ENCODE measurements at regions not wholly inside any gene's neighbourhood (a gene's known extent, or its start where the extent isn't known, plus 50 kb on each side); places are given as distances from the start of the nearest gene placed in this dataset.

DNA sequence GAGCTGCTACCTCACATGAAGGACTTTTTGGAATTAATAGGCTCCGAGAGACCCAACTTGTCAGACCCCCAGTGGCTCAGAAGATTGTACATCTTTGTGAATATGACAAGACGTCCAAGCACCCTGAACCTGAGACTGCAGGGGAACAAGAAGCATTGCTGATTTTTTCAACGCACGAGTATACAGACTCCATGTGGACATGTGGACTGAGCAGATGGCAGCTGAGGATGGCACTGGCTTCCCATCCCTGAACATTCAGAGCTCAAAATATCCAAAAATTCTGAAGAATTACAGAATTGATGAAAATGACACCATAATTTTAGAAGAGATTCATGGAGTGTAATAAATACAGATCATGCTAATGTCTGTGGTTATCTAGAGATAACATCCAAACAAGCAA, 254.1 kb downstream of the MZT1 start:
- ATAC-seq: no peak
- intact Hi-C loops (cut with DNase I, micrococcal nuclease): no loop called here
- DNase-seq: no peak

DNA sequence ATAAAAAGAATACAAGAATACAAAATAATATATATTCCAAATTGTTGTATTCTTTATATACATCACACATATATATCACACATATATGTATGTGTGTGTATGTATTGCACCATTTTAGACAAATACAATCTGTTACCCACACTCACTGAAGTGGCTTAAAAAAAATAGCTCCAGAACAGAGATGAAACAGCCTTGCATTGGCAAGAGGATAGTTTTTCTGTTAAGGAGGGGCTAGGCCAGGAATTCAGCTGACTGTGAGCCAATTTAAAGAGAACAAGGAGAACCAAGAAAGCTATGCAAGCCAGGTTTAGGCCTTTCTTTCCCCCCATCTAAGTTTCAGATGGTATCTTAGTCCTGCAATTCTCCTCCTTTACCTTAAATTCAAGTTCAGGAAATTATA, 257.5 kb downstream of the MZT1 start:
- ATAC-seq (no peak), DNase-seq (no peak)
- intact Hi-C loops (cut with DNase I, micrococcal nuclease): no loop called here

DNA sequence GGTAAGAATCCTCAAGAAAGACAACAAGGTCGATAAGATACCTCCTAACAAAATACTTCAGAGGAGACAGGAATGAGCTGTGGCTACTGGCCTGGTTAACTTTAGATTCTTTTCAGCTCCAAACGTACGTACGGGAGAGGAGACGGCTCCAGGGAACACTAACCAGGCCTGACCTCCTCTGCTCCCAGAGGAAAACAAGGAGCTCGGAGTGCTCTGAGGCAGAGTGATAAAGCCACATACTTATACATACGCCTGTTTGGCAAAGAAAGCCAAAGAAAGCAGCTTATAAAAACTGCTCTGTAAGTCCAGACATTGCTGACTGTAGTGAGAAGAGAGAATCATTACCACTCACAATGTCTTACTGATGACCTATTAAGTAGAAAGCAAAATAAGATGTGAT, 263.9 kb downstream of the MZT1 start:
- peak; percentile 50 for ATAC-seq
- no peak for DNase-seq
- intact Hi-C loops (cut with DNase I, micrococcal nuclease): no loop called here

DNA sequence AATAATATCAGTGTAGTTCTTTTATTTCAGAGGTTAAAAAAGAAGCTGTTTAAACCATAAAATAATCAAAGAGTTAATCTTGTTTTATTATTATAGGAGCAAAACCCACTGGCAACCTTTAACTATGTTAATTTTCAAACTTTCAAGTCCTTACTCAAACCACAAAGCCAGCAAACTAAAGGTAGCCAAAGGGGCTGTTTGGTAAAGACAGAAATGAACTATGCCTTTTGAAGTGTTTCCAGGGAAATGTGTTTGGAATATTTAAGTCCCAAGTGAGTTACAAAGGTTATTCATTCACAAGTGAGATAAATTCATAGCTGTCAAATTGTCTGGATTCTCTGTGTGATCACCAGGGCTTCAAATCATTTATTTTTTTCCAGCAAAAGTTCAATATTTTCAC, 264.7 kb downstream of the MZT1 start:
- ATAC-seq (no peak), DNase-seq (no peak)
- intact Hi-C loops (cut with DNase I, micrococcal nuclease): no loop called here

DNA sequence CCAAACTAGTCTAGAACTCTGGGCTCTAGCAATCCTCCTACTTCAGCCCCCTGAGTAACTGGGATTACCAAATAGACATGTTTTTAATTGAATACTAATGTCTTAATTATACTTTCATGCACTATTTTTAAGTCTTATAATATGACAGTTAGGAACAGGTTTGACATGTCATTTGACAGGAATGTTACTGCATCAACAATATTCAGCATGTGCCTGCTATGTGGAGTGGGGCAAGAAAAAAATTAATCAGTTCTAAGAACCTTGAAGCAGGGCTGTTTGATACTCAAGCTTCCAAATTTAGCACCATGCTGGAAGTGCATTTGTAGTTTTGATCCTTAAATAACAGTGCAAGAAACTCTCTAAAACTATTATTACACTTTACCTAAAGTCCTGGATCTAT, 265.3 kb downstream of the MZT1 start:
- intact Hi-C loops (cut with DNase I, micrococcal nuclease): no loop called here
- ATAC-seq (no peak), DNase-seq (no peak)

DNA sequence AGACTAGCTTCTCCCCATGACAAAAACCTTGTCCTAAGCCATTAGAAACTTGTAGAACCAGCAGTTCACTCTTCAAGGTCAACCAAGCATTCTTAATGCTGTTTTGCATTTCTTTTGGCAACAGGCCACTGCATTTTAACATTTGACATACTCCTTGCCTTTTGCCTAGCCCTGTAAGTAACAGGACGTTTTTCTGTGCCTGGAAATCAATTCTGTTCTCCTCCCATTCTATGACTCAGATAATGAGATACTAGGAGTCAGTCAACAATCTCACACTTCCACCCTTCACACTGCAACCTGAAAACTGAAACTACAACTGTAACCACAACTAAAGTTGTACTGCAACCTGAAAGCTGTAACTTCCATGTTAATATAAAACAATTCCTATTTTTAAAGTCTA, 268.7 kb downstream of the MZT1 start:
- intact Hi-C loops (cut with DNase I, micrococcal nuclease): no loop called here
- DNase-seq: no peak
- peak; percentile 52 for ATAC-seq

DNA sequence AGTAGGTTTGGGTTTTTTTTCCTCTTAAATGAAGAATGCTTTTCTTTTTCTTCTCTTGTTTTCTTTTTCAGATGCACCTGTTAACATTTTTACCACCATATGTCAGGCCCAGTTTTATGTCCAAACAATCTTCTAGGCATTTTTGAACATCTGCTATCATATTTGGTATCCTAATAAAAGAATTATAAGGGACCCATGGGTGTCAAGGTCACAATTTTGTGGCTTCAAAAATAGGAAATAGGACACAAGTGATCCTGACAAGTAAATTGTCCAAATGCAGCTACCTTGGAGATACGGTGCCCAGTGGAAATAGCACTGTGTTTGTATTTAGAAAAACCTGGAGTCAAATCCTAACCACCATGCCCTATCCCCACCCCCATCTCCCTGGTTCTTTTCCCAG, 270.3 kb downstream of the MZT1 start:
- intact Hi-C loops (cut with DNase I, micrococcal nuclease): no loop called here
- ATAC-seq (no peak), DNase-seq (no peak)

DNA sequence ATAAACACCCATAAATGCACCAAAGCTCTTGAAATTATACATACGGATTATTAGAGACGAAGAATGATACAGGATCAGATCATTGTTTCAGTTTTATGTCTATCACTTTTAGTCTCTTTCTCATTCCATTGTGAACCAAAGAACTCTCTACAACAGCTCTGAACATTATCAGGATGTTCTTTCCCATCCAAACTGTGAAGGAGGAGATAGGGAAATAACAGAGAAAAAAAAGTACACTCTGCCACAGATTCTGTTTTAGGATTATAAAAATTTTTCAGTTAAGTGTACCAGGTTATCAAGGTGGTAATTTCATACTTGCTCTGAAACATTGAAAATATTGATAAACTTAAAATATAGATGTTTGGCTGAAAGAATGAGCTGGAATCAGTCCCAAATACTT, 270.9 kb downstream of the MZT1 start:
- DNase-seq: no peak
- intact Hi-C loops (cut with DNase I, micrococcal nuclease): no loop called here
- no peak for ATAC-seq

DNA sequence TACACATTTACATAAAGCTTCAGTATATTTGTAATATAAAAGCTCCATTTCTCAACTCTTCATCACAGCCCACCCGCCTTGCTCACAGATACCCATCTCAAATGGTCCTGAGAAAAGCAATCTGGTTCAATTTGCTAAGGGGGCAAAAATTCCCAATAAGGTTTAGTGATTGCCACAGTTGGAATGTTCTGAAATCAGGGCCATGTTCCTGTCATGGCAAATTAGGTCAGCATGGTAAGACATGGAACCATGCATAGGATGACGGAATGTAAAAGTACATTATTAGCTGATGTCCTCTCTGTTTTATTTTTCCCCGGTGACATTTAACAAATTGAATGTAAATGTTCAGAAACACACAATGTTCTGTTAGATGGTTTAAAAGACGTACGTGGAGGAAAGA, 274.3 kb downstream of the MZT1 start:
- no peak for ATAC-seq
- intact Hi-C loops (cut with DNase I, micrococcal nuclease): no loop called here

DNA sequence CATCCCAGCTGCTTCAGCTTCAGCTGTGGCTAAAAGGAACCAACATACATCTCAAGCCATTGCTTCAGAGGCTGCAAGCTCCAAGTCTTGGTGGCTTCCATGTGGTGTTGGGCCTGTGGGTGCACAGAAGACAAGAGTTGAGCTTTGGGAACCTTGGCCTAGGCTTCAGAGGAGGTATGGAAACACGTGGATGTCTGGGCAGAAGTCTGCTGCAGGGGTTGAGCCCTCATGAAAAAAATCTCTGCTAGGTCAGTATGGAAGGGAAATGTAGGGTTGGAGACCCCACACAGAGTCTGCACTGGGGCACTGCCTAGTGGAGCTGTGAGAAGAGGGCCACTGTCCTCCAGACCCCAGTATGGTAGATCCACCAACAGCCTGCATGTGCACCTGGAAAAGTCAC, 279.3 kb downstream of the MZT1 start:
- ATAC-seq (no peak), DNase-seq (no peak)
- intact Hi-C loops (cut with DNase I, micrococcal nuclease): no loop called here

More for the DNA sequence above, 274.3 kb downstream of the MZT1 start:
- no peak for DNase-seq

DNA sequence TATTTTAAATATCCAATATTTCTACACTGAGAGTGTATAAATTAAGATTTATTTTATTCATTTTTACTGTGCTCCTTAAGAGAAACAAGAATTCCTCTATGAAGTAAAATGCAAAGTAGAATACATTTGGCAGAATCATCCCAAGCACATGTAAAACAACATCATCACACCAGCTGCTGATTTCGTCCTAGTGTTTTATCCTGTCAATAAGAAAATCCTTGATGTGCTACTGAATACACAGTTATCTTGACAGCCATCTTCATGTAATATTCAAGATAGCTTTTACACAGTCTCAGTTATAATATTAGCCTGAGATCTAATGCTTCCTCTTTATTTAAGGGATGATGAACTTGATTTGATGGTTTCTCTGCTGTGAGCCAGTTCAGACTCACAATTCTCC, 282.4 kb downstream of the MZT1 start:
- ATAC-seq (no peak), DNase-seq (no peak)
- intact Hi-C loops (cut with DNase I, micrococcal nuclease): no loop called here

DNA sequence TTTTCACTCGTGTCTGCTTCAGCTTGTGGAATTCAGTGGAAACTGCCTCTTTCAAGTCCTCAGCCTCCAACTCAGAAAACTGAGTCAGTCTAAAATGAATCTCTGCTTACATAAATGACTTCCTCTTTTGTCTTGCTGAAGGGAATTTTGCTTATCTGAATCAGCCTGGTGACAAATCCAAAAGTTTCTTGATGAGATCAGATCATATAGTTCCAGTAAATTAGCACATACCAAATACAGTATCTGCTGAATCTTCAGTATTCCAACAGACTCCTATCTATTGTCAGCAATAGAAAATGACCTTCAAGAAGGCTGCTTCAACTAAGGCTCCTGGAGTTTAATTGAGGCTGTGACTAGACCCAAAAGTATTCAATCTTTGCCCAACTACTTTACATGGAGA, 290.0 kb downstream of the MZT1 start:
- ATAC-seq: no peak
- no peak for DNase-seq
- intact Hi-C loops (cut with DNase I, micrococcal nuclease): no loop called here

DNA sequence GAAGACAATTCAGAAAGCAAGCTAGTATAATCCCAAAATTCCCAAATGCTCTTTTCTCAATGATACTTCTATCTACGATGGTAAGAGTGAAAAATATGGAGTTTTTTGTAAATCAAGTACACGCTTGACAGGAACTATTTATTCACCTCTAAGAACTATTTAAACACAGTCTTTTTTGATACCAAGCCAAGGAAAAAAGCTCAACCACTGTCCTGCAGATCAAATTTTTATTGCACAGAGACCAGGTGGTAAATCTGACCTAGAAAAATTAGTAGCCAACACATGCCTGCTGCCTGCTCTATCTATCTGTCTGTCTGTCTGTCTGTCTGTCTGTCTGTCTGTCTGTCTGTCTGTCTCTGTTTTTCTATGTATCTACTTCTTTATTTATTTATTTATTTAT, 292.2 kb downstream of the MZT1 start:
- DNase-seq (no peak), ATAC-seq (no peak)
- intact Hi-C loops (cut with DNase I, micrococcal nuclease): no loop called here

DNA sequence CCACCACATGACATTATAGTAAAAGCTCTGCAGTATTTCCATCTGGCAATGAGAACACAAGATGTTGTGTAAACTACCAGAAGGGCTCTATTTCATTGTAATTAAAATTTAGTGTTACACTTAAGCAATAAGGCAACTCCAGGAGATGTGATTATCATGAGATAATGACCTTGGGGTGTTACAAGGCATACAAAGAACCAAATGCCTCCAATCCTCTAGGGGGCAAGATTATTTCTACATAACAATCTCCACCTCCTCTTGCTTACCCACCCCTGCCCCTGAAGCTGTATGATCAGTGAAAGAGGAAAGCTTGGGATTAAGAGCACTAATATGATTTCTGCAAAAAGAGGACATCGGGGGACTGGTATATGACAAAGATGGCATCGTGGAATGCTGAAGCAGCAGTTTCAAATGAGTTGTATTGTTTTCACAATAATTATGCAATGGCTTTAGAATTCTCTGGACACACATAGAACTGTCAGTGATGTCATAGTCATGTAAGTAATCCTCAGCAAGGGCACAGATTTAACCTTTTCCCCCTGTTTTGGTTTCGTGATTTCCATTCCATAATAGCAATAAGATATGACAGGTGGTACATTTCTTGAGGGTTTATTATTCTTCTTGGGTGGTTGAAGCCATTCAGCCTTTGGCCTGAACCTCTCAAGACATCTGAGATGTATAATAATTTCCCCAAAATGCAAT, 295.3 kb downstream of the MZT1 start:
- ATAC-seq (no peak), DNase-seq (no peak)
- intact Hi-C loops (cut with DNase I, micrococcal nuclease): no loop called here

DNA sequence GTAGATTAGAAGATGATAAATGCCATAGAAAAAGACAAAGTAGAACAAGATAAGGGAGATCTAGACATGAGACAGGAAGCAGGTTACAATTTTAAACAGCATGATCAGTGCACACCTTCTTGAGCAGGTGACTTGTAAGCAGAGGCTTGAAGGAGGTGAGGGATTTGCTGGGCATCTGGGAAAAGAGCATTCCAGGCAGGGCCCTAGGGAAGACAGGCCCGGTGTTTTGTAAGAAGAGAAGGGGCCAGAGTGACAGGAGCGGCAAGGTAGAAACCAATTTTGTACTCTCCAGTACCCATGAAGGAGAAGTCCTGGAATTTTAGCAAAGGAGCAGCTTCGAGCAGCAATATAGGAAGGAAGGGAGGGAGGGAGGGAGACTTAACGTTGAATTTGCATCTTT, 296.5 kb downstream of the MZT1 start:
- intact Hi-C loops (cut with DNase I, micrococcal nuclease): no loop called here
- DNase-seq: no peak
- ATAC-seq: no peak

DNA sequence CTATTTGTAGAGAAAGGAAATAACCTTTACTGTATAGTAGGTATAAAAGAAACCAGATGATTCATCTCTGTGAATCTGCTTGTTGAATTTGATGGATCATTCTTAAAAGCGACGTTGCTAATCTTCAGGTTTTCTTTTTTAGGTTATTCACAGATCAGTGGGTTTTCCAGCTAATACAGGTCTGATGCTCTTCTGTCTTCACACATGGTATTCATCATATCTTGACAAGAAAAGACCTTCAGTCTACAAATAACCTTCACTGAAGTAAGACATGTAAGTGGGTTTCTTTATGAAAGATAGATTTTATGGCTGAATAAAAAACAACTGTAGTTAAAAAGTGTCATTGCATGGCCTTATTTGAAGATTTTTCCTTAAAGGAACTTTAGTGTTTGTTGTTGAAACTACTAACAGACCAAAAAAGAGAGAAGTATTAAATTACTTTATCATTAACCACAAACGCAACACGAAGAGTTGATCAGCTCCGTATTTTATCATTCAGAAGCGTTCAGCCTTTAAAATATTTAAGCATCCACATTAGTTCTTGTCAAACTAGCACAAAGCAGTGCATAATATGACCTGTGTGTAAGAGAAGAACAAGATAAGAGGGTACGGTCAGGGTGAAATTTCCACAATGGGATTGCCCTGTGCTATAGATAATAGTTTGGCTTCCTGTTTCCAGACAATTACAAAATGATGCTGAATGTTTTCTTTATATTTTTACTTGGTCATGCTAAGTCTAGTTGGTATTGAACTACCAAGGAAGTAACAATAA, 299.5 kb downstream of the MZT1 start:
- intact Hi-C loops (cut with DNase I, micrococcal nuclease): no loop called here
- ATAC-seq (no peak), DNase-seq (no peak)

DNA sequence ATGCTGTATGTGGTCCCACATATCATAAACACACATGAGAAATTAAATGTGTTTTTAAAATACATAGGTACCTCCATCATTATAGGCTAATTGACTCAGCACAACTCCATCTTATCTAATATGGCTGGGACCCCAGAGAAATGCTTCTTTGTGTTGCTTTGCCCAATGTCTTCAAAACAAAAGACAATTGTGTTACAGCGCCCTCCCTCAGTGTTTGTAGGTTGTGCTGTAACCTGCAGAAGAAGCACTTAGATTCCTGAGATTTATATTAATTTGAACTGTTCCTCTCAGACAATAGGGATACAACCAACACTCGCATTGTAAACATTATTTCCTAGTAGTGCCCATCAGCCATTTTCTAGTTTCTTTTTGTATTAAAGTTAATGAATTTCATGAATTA, 303.4 kb downstream of the MZT1 start:
- intact Hi-C loops (cut with DNase I, micrococcal nuclease): no loop called here
- no peak for ATAC-seq
- DNase-seq: no peak

DNA sequence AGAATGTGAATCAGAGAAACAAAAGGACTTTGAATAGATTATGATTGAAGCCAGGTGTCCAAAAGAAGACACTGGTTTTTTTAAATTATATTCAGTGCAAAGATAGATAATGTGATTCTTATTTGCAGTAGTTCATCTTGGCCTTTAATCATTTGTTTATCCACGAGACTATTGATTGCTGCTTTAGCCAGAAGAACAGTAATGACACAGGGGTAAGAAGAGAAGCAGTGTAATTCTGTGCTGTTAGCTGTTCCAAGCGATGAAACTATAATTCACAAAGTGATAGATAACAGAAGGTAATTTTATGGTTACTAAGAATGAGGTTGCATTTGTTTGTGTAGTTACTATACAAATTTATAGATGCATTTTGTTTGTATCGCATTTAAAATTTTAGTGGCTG, 311.6 kb downstream of the MZT1 start:
- no peak for ATAC-seq

DNA sequence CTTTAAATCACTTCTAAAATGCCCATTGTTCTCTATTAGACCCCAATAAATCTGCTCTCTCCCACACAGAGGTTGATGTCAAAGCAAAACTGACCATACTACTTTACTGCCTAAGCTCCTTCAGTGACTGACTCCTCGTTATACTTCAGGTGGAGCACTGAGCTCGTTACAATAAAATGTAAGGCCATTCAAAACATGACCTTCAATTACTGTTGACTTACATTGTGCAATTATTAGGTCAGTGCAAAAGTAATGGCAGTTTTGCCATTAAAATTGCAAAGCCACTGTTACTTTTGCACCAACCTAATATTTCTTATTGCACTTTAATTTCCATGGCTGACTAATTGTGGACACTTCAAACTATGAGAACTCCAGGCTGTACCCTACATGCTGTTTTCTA, 314.9 kb downstream of the MZT1 start:
- intact Hi-C loops (cut with DNase I, micrococcal nuclease): no loop called here
- DNase-seq: no peak
- no peak for ATAC-seq

More for the DNA sequence above, 311.6 kb downstream of the MZT1 start:
- intact Hi-C loops (cut with DNase I, micrococcal nuclease): no loop called here
- DNase-seq: no peak

DNA sequence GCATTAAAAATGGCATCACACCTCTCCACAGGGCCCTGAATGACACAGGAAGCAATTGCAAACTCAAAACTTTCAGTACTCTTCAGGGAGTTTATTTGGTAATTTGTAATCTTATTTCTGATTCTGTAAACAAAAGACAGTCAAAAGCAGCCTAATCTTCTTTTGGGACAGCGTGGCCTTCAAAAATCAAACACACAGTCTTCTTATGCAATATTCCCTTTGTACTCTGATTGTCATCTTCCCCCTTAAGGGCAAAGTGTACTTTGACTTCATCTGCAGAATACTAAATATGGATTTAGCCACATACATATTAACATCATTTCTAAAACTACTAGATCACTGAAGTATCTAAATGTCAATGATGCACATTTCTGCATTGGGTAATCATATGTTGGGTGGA, 322.0 kb downstream of the MZT1 start:
- DNase-seq (no peak), ATAC-seq (no peak)
- intact Hi-C loops (cut with DNase I, micrococcal nuclease): no loop called here

All from left colon (tissue), 2 donors.